IPS-11a (cell line): ENCODE measurements at regions not wholly inside any gene's neighbourhood (a gene's known extent, or its start where the extent isn't known, plus 50 kb on each side); places are given as distances from the start of the nearest gene placed in this dataset.
A peak's percentile ranks its signal among the peaks of the same experiment; 100 is the strongest.
"Not testable (repeated sequence)": the region's sequence is repeated elsewhere in the genome, so short reads cannot be mapped to it uniquely, and the experiment has no call there.

ENCODE experiments used
- H3K4me3 ChIP-seq: one replicate; pipeline ENCODE4 v1.5.1; 2013; ENCODE audit warnings: low read depth, low read length, control low read depth

GRCh38 chr16:63684149-63685101 lies 1437.4 kb downstream of the CDH11 start:
- no peak overlapping the region for H3K4me3 ChIP-seq

- no peak overlapping the region for H3K4me3 ChIP-seq
Observed at GRCh38 chr16:63682844-63683243, 1439.0 kb downstream of the CDH11 start.

- no peak overlapping the region for H3K4me3 ChIP-seq
Observed at GRCh38 chr16:63672493-63672892, 1449.4 kb downstream of the CDH11 start.

DNA sequence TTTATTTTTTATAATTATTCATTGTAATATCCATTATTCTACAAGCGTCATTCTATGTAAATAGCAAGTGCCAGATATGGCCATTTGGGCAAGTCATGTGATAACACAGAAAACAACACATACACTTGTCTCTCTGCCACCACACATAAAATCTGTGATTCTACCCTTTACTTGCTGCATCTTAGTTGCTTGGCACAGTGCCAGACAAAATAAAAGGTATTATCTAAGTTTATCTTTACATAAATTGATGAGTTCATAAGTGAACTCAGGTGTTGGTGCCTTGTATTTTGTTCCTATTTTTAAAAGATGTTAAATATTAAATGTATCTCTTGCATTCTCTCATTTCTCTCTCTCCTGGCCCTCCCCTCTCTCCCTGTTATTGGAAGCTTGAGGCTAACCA lies 1458.7 kb downstream of the CDH11 start:
- H3K4me3 ChIP-seq: no peak overlapping the region

GRCh38 chr16:63655846-63656245 lies 1466.0 kb downstream of the CDH11 start:
- H3K4me3 ChIP-seq: no peak overlapping the region

- H3K4me3 ChIP-seq: no peak overlapping the region
Observed at GRCh38 chr16:63653044-63653839, 1468.6 kb downstream of the CDH11 start.

GRCh38 chr16:63652091-63652490 lies 1469.8 kb downstream of the CDH11 start:
- no peak overlapping the region for H3K4me3 ChIP-seq

DNA sequence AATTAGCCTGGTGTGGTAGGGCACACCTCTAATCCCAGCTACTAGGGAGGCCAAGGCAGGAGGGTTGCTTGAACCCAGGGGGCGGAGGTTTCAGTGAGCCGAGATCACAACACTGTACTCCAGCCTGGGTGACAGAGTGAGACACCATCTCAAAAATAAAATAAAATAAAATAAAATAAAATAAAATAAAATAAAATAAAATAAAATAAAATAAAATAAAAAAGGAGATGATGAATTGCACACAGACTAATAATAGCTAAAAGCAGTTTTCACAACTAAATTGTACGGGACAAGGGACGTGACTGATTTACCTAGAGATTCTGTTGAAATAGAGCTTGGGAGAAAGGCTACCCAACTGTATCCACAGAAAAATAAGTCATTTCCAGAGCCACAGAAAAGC lies 1471.3 kb downstream of the CDH11 start:
- H3K4me3 ChIP-seq: no peak overlapping the region

- not testable (repeated sequence) for H3K4me3 ChIP-seq
Observed at GRCh38 chr16:63633706-63634445, 1488.0 kb downstream of the CDH11 start.

- H3K4me3 ChIP-seq: no peak overlapping the region
Observed at GRCh38 chr16:63629272-63629671, 1492.6 kb downstream of the CDH11 start.

- H3K4me3 ChIP-seq: no peak overlapping the region
Observed at GRCh38 chr16:63628812-63629211, 1493.1 kb downstream of the CDH11 start.

GRCh38 chr16:63625126-63625525 lies 1496.7 kb downstream of the CDH11 start:
- H3K4me3 ChIP-seq: no peak overlapping the region

DNA sequence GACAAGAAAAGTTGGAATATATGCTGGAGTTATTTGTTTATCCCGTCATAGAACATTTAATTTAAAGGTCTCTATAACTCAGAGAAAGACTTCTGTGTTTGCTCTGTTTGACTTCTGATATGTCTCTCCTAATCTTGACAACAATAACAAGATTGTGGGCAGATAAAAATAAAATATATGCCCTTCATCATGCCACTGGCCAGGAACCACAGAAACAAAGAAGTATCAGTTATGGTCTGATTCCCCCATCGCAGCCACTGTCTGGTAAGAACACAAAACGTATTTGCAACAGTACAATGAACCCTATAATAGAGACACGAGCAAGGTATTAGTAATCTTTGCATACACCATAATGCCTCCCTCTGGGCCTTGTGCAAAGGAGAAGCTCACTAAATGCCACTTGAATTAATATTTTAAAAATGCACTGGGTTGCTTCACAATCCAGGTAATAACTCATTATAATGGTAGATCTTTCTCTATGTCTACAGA lies 1498.3 kb downstream of the CDH11 start:
- no peak overlapping the region for H3K4me3 ChIP-seq

DNA sequence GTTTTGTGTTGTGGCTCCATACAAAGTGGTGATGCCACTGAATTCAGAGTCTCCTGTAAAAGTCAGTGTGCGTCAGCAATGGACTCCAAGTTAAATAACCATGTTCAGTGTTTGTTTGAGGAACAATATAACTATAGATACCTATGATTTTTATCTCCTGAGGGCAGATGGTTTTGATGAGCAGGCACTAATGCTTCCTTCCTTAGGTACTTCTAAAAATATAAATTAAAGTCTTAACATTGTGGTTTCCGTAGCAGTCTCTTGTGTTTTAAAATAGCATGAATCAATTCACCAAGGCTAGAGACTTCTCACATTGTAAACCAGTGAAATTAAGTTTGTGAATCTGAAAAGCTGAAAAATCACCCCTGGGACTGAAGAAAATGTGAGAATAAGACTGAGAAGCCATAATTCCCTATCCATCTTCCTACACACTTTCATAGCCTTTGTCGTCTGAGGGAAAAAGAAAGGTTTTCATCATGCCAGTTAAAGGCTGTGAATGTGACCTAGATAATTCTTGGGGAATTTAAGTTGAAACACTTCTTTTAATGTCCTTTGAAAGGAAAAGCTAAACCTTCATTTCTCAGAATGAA lies 1502.9 kb downstream of the CDH11 start:
- H3K4me3 ChIP-seq: no peak overlapping the region

DNA sequence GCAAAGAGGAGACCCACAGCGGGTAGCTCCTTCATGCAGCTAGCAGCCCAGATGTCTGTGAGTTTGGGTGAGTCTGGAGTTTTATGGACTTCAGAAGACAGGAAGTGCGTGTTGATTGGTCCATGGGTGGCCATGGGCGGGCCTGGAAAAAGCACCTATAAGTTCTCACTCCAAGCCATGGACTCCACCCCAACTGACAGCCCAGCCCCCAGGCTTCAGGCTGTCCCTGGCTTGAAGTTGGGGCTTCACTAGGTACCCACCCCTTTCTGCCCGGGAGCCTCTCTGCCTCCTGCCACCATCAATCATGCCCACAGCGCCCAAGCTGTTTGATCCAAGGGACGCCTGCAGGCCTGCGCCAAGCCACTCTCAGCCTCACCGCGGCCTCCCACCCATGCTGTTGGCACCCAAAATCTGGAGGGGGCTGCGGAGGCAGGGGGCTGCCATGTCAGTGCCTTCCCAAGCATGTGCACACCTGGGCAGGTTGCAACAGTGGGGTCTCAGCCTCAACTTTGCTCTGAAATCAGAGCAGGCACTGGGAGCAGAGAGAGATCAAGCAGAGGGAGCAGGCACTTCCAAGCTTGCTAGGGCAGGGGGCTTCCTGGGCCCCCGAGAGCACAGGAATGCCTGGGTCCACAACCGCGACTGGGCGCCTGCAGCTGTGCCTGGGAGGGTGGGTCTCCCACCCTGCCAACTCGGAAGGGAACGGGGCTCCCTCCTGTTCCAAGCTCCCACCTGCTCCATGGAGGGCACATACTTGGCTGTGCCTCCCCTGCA lies 1503.7 kb downstream of the CDH11 start:
- H3K4me3 ChIP-seq: no peak overlapping the region

GRCh38 chr16:63617047-63617989 lies 1504.5 kb downstream of the CDH11 start:
- peak overlapping the region; percentile 27 for H3K4me3 ChIP-seq

DNA sequence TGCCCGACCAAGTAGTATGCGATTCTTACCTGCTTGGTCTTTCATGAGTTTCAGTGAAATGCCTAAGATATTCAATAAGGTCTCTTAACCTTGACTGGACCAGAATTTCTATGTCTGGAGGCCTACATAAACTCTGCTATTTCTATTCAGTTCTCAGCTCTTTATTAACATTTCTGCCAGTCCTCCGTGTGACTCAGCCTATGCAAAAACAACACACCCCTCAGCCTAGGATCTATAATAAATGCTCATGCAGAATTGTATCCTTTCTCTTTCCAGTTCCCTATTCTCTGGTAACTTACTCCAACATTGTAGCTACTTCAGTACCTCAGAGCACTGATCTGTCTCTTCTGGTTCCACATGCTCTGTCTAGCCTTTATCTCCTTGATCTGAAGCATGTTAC lies 1507.4 kb downstream of the CDH11 start:
- no peak overlapping the region for H3K4me3 ChIP-seq

DNA sequence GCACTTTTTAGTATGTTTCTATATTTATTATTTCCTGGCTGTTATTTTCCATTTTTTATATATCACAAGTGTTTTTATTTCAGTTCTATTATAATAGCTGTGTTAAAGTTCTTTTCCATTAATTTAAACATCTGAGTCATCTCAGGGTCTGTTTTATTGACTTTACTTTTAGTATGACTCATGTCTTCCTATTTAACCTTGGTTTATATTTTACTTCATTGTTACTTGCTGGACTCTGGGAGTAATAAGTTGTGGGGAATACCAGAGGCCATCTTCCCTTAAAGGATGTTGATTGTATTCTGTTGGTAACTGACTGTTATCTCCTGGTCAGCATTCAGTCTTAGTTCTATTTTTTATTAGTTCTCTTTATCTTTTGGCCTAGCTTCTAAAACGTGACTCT lies 1508.2 kb downstream of the CDH11 start:
- H3K4me3 ChIP-seq: no peak overlapping the region
